HG02623 (cell line): ENCODE measurements at regions not wholly inside any gene's neighbourhood (a gene's known extent, or its start where the extent isn't known, plus 50 kb on each side); places are given as distances from the start of the nearest gene placed in this dataset.

Experiments used
- ATAC-seq: cut with Tn5 transposase; IDR thresholded peaks from one replicate; pipeline ENCODE4 v1.9.1; 2021; ENCODE audit warnings: moderate library complexity; ENCODE audit not compliant: unreplicated experiment

GRCh38 chr5:103498800-103499551 lies 63.6 kb downstream of the NUDT12 start:
- no peak for ATAC-seq

GRCh38 chr5:103498211-103498610 lies 64.4 kb downstream of the NUDT12 start:
- no peak for ATAC-seq

- no peak for ATAC-seq
These were observed 64.8 kb downstream of the NUDT12 start for GRCh38 chr5:103497781-103498180.

GRCh38 chr5:103490030-103490739 lies 72.4 kb downstream of the NUDT12 start:
- no peak for ATAC-seq

GRCh38 chr5:103489307-103489706 lies 73.3 kb downstream of the NUDT12 start:
- ATAC-seq: no peak

GRCh38 chr5:103487822-103488493 lies 74.6 kb downstream of the NUDT12 start:
- ATAC-seq: peak; percentile 49

GRCh38 chr5:103487218-103487617 lies 75.4 kb downstream of the NUDT12 start:
- ATAC-seq: no peak

- no peak for ATAC-seq
These were observed 75.8 kb downstream of the NUDT12 start for GRCh38 chr5:103486739-103487138.

- ATAC-seq: no peak
These were observed 82.3 kb downstream of the NUDT12 start for GRCh38 chr5:103480246-103480645.

GRCh38 chr5:103477678-103478077 lies 84.9 kb downstream of the NUDT12 start:
- ATAC-seq: no peak

GRCh38 chr5:103476811-103477210 lies 85.8 kb downstream of the NUDT12 start:
- no peak for ATAC-seq

- ATAC-seq: no peak
These were observed 86.9 kb downstream of the NUDT12 start for GRCh38 chr5:103475629-103476240.

GRCh38 chr5:103474677-103475076 lies 87.9 kb downstream of the NUDT12 start:
- no peak for ATAC-seq

- no peak for ATAC-seq
These were observed 88.9 kb downstream of the NUDT12 start for GRCh38 chr5:103473725-103474124.

- no peak for ATAC-seq
These were observed 89.8 kb downstream of the NUDT12 start for GRCh38 chr5:103472830-103473229.

- no peak for ATAC-seq
These were observed 90.3 kb downstream of the NUDT12 start for GRCh38 chr5:103472265-103472664.

- ATAC-seq: no peak
These were observed 93.1 kb downstream of the NUDT12 start for GRCh38 chr5:103469288-103470040.

- ATAC-seq: no peak
These were observed 94.8 kb downstream of the NUDT12 start for GRCh38 chr5:103467831-103468230.

- no peak for ATAC-seq
These were observed 96.1 kb downstream of the NUDT12 start for GRCh38 chr5:103466495-103466894.

- ATAC-seq: no peak
These were observed 96.7 kb downstream of the NUDT12 start for GRCh38 chr5:103465891-103466290.
